CD14-positive monocyte (primary cell): ENCODE measurements at regions not wholly inside any gene's neighbourhood (a gene's known extent, or its start where the extent isn't known, plus 50 kb on each side); places are given as distances from the start of the nearest gene placed in this dataset.

Experiments used
- DNase-seq, 3 donors: peaks; one replicate each; pipeline ENCODE4 v3.0.0-alpha.2; 2011 to 2022
- H2AFZ ChIP-seq: 2 replicates; pipeline ENCODE4 v1.6.0; 2012; ENCODE audit warnings: mild to moderate bottlenecking, low read depth, low read length, inconsistent platforms; ENCODE audit not compliant: insufficient read depth, poor library complexity, severe bottlenecking
- H3K27ac ChIP-seq, 2 donors: 1 replicate in 1 of 2; 2 replicates in 1 of 2; pipeline ENCODE4 v1.5.1; 2012 to 2013; ENCODE audit warnings: low read length in 2 of 2, control low read depth in 1 of 2, inconsistent platforms in 1 of 2, low read depth in 1 of 2, mild to moderate bottlenecking in 1 of 2
- H3K27me3 ChIP-seq, 2 donors: one replicate each; pipeline versions ENCODE4 v1.6.0 to v1.6.1; 2011 to 2013; ENCODE audit warnings: low read length in 2 of 2; ENCODE audit not compliant: control insufficient read depth in 2 of 2, insufficient read depth in 2 of 2
- H3K36me3 ChIP-seq, 2 donors: replicated peaks in 1 of 2; 1 replicate in 1 of 2; 2 replicates in 1 of 2; pipeline versions ENCODE4 v1.5.1 to v1.6.1; 2012 to 2013; ENCODE audit warnings: low read length in 2 of 2, control low read depth in 1 of 2, inconsistent platforms in 1 of 2, mild to moderate bottlenecking in 1 of 2; ENCODE audit not compliant: insufficient read depth in 2 of 2, control insufficient read depth in 1 of 2
- H3K4me1 ChIP-seq, 2 donors: 1 replicate in 1 of 2; 2 replicates in 1 of 2; pipeline versions ENCODE4 v1.5.1 to v1.6.1; 2012 to 2013; ENCODE audit warnings: low read length in 2 of 2, control low read depth in 1 of 2, inconsistent platforms in 1 of 2, mild to moderate bottlenecking in 1 of 2, moderate library complexity in 1 of 2; ENCODE audit not compliant: insufficient read depth in 2 of 2, control insufficient read depth in 1 of 2
- H3K4me2 ChIP-seq: replicated peaks from 2 replicates; pipeline ENCODE3; 2012; ENCODE audit warnings: low read length, moderate library complexity, mild to moderate bottlenecking; ENCODE audit not compliant: poor library complexity, severe bottlenecking; ENCODE audit errors: extremely low read depth
- H3K4me3 ChIP-seq, 3 experiments: fragments of 200-600 bp in 1 of 3; sonication (generic) in 1 of 3; replicated peaks in 1 of 3; 1 replicate in 2 of 3; 2 replicates in 1 of 3; pipeline ENCODE4 v1.5.1; 2011 to 2013; ENCODE audit warnings: low read length in 3 of 3, mild to moderate bottlenecking in 3 of 3, control low read depth in 2 of 3, low read depth in 2 of 3, inconsistent platforms in 1 of 3, moderate library complexity in 1 of 3
- H3K79me2 ChIP-seq: 2 replicates; pipeline ENCODE4 v1.6.0; 2012; ENCODE audit warnings: mild to moderate bottlenecking, control low read depth, inconsistent platforms, low read length, moderate library complexity; ENCODE audit not compliant: insufficient read depth
- H3K9ac ChIP-seq: 2 replicates; pipeline ENCODE4 v1.6.0; 2017; ENCODE audit warnings: low read length, mild to moderate bottlenecking; ENCODE audit not compliant: insufficient read depth, poor library complexity, severe bottlenecking
- H3K9me3 ChIP-seq, 2 donors: replicated peaks in 1 of 2; 1 replicate in 1 of 2; 2 replicates in 1 of 2; pipeline versions ENCODE4 v1.5.1 to v1.6.1; 2012 to 2013; ENCODE audit warnings: low read length in 2 of 2, control low read depth in 1 of 2; ENCODE audit not compliant: control insufficient read depth in 1 of 2, insufficient read depth in 1 of 2
- H4K20me1 ChIP-seq: 2 replicates; pipeline ENCODE4 v1.6.0; 2012; ENCODE audit warnings: mild to moderate bottlenecking, low read length, control low read depth, moderate library complexity; ENCODE audit not compliant: insufficient read depth
- H3K27ac Mint-ChIP-seq, 7 donors: one replicate each; pipeline ENCODE4 v1.8.0; 2020; ENCODE audit warnings: mild to moderate bottlenecking in 7 of 7, mixed read lengths in 7 of 7, moderate library complexity in 6 of 7, inconsistent platforms in 2 of 7
- H3K27me3 Mint-ChIP-seq, 3 donors: one replicate each; pipeline ENCODE4 v1.8.0; 2021 to 2022; ENCODE audit warnings: low read depth in 3 of 3, mild to moderate bottlenecking in 3 of 3, mixed read lengths in 3 of 3, moderate library complexity in 3 of 3, inconsistent platforms in 1 of 3
- H3K36me3 Mint-ChIP-seq, 2 donors: one replicate each; pipeline ENCODE4 v1.8.0; 2020; ENCODE audit warnings: mixed read lengths in 2 of 2, inconsistent platforms in 1 of 2, mild to moderate bottlenecking in 1 of 2
- H3K4me1 Mint-ChIP-seq: one replicate; pipeline ENCODE4 v1.8.0; 2020; ENCODE audit warnings: mild to moderate bottlenecking, mixed read lengths
- H3K4me3 Mint-ChIP-seq, 2 donors: one replicate each; pipeline ENCODE4 v1.8.0; 2020; ENCODE audit warnings: mild to moderate bottlenecking in 2 of 2, mixed read lengths in 2 of 2, moderate library complexity in 1 of 2
- H3K9me3 Mint-ChIP-seq, 7 donors: one replicate each; pipeline ENCODE4 v1.8.0; 2020 to 2022; ENCODE audit warnings: mixed read lengths in 7 of 7, mild to moderate bottlenecking in 6 of 7, moderate library complexity in 6 of 7, inconsistent platforms in 2 of 7
- WGBS: methylation state at CpG from one replicate; pipeline ENCODE4 v1.1.5; 2013; ENCODE audit warnings: missing lambda C conversion rate; ENCODE audit not compliant: insufficient coverage; 5-methylcytosine and 5-hydroxymethylcytosine counted together
- intact Hi-C, 2 donors: fragments of 100-400 bp; cut with micrococcal nuclease; formaldehyde crosslinking; loops; one replicate each; pipeline versions ENCODE4 v1.15.0 to v1.15.1; 2023
- TF ChIP-seq, protein P1 (sequence below): fragments of 200-600 bp; IDR thresholded peaks from one replicate; pipeline ENCODE4 v1.8.0; 2022; ENCODE audit warnings: antibody characterized with exemption, mild to moderate bottlenecking

DNA sequence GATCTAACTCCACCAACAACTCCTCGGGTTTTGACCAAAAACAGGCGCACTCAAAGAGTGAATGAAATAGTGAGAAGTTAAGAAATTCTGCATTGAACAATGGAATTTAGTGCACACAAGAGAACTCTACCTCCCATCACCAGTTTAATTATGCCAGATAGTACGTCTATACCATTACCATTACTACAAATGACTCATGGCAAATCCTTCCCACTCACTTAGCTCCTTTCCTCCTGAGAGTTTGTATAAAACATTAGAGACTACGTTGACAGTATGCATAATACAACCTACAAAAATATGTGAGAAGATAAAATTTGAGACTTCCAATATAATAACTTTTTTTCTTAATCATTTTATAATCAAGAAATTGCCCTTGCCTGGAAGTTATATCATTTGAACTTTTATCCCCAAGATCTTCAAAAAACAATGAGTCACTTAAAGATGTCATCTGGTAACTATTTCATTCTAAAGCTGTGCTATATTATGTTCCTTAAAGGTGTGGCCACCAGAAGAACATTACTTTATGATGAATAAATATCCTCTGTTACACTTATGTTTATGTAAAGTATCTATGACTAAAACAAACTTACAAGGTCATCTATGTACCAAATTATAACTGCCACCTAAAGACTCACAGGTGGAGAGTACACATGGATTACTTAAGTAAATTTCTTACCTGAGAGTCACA is 297.9 kb upstream of the PTGER4 start:
- no peak overlapping the region for H3K27ac Mint-ChIP-seq
- TF ChIP-seq, protein P1, sequence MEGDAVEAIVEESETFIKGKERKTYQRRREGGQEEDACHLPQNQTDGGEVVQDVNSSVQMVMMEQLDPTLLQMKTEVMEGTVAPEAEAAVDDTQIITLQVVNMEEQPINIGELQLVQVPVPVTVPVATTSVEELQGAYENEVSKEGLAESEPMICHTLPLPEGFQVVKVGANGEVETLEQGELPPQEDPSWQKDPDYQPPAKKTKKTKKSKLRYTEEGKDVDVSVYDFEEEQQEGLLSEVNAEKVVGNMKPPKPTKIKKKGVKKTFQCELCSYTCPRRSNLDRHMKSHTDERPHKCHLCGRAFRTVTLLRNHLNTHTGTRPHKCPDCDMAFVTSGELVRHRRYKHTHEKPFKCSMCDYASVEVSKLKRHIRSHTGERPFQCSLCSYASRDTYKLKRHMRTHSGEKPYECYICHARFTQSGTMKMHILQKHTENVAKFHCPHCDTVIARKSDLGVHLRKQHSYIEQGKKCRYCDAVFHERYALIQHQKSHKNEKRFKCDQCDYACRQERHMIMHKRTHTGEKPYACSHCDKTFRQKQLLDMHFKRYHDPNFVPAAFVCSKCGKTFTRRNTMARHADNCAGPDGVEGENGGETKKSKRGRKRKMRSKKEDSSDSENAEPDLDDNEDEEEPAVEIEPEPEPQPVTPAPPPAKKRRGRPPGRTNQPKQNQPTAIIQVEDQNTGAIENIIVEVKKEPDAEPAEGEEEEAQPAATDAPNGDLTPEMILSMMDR: no peak
- intact Hi-C loops: loop anchor here (10.0 kb wide), 1 partner anchor 53 kb away; no protein-coding TSS in a partner anchor
- H3K36me3 ChIP-seq: no peaks in the 10 kb centered on the region
- no peak overlapping the region for H2AFZ ChIP-seq
- no peak overlapping the region for H3K4me3 ChIP-seq
- no peak overlapping the region for H3K27ac ChIP-seq
- no peaks in the 10 kb centered on the region for H3K27me3 ChIP-seq
- H3K4me3 Mint-ChIP-seq: no peak overlapping the region
- H4K20me1 ChIP-seq: no peaks in the 10 kb centered on the region
- DNase-seq: no peak
- WGBS: no CpG with 5 or more reads among the region's 4 CpGs
- H3K9me3 Mint-ChIP-seq: peaks cover 0 to 3% (median 0%) of the 10 kb centered on the region in 7 donors
- H3K36me3 Mint-ChIP-seq: no peaks in the 10 kb centered on the region
- H3K9ac ChIP-seq: no peak overlapping the region
- peaks cover 44% of the 10 kb centered on the region for H3K4me1 Mint-ChIP-seq
- H3K4me2 ChIP-seq: no peak overlapping the region
- no peaks in the 10 kb centered on the region for H3K79me2 ChIP-seq
- peaks cover 46 to 54% of the 10 kb centered on the region in 2 donors for H3K4me1 ChIP-seq
- no peaks in the 10 kb centered on the region for H3K9me3 ChIP-seq
- H3K27me3 Mint-ChIP-seq: no peaks in the 10 kb centered on the region

DNA sequence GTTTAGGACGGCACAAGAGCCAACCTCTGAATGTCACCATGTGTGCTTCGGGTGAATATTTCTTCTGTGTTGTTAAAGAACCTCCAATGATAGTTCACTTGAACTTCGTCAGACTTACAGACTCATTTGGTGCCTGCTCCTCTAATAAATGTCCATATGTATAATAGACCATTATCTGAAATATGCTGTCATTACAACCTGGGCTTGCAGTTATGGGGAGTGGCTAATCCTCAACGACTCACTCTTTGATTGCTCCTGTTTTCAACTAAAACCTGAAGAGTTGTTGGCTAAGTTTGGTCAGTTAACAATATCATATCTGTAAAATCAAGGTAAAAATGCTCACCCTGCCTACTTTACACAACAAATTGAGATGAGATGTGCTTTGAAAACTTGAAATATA is 298.7 kb upstream of the PTGER4 start:
- Mint-ChIP-seq H3K27me3 (no peaks in the 10 kb centered on the region), H3K9me3 (peaks cover 0 to 3% (median 0%) of the 10 kb centered on the region in 7 donors), H3K36me3 (no peaks in the 10 kb centered on the region), H3K27ac (no peak overlapping the region), H3K4me1 (peaks cover 45% of the 10 kb centered on the region), H3K4me3 (no peak overlapping the region)
- H3K79me2 ChIP-seq: no peaks in the 10 kb centered on the region
- H3K9ac ChIP-seq: no peak overlapping the region
- no peak overlapping the region for H3K27ac ChIP-seq
- intact Hi-C loops: loop anchor here (10.0 kb wide), 1 partner anchor 54 kb away; no protein-coding TSS in a partner anchor
- DNase-seq: no peak
- no peaks in the 10 kb centered on the region for H3K36me3 ChIP-seq
- H2AFZ ChIP-seq: no peak overlapping the region
- no peaks in the 10 kb centered on the region for H3K27me3 ChIP-seq
- H4K20me1 ChIP-seq: no peaks in the 10 kb centered on the region
- TF ChIP-seq, protein P1: no peak
- H3K4me1 ChIP-seq: peaks cover 46 to 53% of the 10 kb centered on the region in 2 donors
- no CpG with 5 or more reads among the region's 4 CpGs for WGBS
- no peak overlapping the region for H3K4me3 ChIP-seq
- no peak overlapping the region for H3K4me2 ChIP-seq
- no peaks in the 10 kb centered on the region for H3K9me3 ChIP-seq
